NT2/D1 (cell line): ENCODE measurements at regions not wholly inside any gene's neighbourhood (a gene's known extent, or its start where the extent isn't known, plus 50 kb on each side); places are given as distances from the start of the nearest gene placed in this dataset.

Experiments used
- YY1 ChIP-seq: IDR thresholded peaks from 2 replicates; pipeline ENCODE4 v1.6.1; 2011; ENCODE audit not compliant: insufficient read length, insufficient read depth
- ZNF274 ChIP-seq: IDR thresholded peaks from 2 replicates; pipeline ENCODE4 v1.6.1; 2011; ENCODE audit warnings: mild to moderate bottlenecking, low read depth, low read length

GRCh38 chr10:126833542-126833941 is 71.7 kb upstream of the DOCK1 start:
- TF ChIP-seq YY1 (no peak), ZNF274 (no peak)
